ENCODE measurements at regions not wholly inside any gene's neighbourhood (a gene's known extent, or its start where the extent isn't known, plus 50 kb on each side); places are given as distances from the start of the nearest gene placed in this dataset.
A peak's percentile ranks its signal among the peaks of the same experiment; 100 is the strongest.
"Not testable (repeated sequence)": the region's sequence is repeated elsewhere in the genome, so short reads cannot be mapped to it uniquely, and the experiment has no call there.

- DNase-seq, result no peak
Observed at GRCh38 chr14:101252443-101253214, 308.7 kb upstream of the DIO3 start.

- DNase-seq, result no peak
Observed at GRCh38 chr14:101253948-101254347, 307.3 kb upstream of the DIO3 start.

DNA sequence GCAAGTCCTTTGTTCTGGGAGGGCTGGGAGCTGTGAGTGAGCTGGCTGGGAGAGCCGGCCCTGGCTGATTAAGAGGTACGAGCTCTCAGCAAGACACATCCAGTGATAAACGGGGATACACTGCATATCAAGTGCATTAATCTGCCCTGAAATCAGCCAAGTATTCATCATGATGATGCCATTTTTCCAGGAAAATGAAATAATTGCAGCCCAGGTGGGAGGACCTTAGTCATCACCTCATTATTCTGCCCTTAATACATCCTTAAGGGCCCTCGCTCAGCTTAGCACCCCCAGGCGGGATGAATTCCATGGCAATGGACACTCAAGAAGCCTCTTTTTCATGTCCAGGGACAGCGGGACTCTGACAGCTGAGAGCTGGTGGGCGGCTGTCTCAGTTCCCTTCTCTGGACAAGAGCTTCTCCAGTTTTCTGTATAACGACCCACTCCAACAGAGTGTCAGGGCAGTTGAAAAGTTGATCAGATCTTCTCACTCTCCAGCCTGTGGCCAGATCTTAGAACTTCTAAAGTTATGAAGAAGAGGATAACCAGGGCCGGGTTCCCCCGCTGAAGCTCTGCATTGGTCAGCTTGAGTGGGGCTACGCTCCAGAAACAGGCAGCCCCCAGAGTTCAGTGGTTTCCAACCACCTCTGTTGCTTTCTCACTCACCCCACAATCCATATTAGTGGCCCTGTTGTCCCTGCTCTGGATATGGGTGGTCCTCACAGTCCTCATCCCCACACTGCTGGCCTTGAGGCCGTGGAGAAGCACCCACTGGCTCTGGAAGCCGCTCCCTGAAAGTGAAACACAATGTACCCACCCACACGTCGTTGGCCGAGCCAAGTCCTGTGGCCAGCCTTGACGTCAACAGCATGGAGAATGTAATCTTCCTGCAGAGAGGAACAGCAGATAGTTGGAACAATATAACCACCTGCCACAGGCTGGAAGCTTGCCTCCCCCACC is 306.2 kb upstream of the DIO3 start:
- DNase-seq, result no peak

DNA sequence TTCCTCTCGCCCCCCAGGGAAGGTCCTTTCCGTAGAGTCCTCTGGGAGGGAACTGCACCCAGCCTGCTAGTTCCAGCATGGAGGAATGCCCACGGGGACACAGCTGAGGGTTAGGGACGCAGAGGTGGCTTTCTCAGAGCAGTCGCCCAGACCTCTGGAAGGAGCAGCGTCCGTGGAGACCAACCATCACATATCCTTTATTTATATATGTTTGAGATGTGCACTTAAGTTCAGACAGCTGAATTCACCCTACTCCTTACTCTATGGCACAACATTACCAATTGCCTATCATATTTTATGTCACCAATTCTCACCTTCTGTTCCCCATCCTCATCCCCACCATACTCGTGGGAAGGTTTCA is 305.6 kb upstream of the DIO3 start:
- DNase-seq, result no peak

- DNase-seq, result no peak
Observed at GRCh38 chr14:101256266-101256665, 305.0 kb upstream of the DIO3 start.

DNA sequence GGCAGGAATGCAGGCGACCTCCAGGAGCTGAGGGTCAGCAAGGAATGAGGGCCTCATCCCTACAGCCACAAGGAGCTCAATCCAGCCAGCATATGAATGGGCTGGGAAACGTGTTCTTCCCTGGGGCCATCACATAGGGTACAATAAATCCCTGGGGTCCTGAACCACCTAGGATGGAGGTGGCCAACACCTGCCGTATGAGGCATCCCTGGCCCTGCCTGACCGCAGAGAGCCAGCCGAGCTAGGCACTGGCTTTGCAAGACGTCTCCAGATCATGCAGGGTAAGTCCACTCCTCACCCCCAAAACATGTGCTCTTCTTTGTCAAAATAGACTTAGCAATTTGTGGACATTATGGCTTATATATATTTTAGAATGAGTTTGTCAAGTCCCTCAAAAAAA is 303.7 kb upstream of the DIO3 start:
- DNase-seq, result no peak

GRCh38 chr14:101259748-101260147 is 301.5 kb upstream of the DIO3 start:
- DNase-seq, result no peak

GRCh38 chr14:101266441-101266840 is 294.9 kb upstream of the DIO3 start:
- DNase-seq, result not testable (repeated sequence)

DNA sequence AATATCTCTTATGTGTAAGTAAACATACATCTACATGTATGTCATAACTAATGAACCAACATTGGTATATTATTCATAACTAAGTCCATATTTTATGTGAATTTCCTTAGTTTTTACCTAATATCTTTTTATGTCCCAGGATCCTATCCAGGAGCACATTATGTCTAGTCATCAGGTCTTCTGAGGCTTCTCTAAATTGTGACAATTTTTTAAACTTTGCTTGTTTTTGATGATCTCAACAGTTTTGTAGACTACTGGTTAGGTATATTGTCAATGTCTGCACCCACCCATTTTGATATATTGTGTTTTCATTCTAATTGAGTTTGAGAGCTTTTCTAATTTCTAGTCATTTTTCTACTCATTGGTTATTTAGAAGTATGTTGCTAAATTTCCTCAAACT is 288.2 kb upstream of the DIO3 start:
- DNase-seq, result no peak

- DNase-seq, result no peak
Observed at GRCh38 chr14:101276309-101277091, 284.8 kb upstream of the DIO3 start.

GRCh38 chr14:101282418-101282817 is 278.9 kb upstream of the DIO3 start:
- DNase-seq, result no peak

GRCh38 chr14:101284711-101285110 is 276.6 kb upstream of the DIO3 start:
- DNase-seq, result no peak

GRCh38 chr14:101286271-101287018 is 274.9 kb upstream of the DIO3 start:
- no peak for DNase-seq

GRCh38 chr14:101288436-101289229 is 272.7 kb upstream of the DIO3 start:
- peak; percentile 2 for DNase-seq

DNA sequence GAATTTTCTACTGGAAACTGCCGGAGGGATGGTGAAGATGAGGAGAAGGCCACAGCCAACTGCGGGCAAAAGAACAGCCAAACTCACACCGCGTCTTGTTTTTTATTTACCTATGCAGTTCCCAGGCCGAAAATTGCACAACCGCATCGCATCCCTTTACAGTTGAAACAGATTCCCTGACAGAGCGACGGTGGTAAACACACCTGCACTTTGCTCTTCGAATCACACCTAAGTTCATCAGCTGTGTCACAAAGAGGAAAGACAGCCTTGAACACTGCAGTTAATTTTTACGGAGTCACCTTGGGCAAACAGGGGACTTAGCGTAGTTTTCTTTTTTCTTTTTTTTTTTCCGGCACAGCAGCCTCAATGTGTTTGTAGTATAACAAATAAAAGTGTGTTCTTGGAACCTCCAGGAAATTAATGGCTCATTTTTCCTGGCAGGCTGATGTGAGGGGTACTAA is 272.0 kb upstream of the DIO3 start:
- no peak for DNase-seq

- DNase-seq, result no peak
Observed at GRCh38 chr14:101289911-101290310, 271.4 kb upstream of the DIO3 start.

- DNase-seq, result no peak
Observed at GRCh38 chr14:101290611-101291010, 270.7 kb upstream of the DIO3 start.

DNA sequence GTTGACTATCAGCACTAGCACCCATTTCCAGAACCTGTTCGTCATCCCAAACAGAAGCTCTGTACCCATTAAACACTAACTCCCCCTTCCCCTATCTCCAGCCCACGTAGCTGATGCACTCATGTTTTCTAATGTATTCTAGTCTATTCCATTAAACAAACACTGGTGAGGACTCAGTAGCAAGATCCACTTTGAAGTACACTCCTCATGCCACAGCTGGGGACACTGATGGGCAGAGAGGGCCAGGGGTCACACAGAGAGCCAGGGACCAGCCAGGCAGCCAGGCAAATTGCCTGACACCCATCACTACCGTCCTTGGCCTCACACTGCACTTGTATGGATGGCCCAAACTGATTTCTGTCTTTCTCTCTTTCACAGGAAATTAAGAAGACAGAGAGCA is 269.9 kb upstream of the DIO3 start:
- DNase-seq, result no peak

DNA sequence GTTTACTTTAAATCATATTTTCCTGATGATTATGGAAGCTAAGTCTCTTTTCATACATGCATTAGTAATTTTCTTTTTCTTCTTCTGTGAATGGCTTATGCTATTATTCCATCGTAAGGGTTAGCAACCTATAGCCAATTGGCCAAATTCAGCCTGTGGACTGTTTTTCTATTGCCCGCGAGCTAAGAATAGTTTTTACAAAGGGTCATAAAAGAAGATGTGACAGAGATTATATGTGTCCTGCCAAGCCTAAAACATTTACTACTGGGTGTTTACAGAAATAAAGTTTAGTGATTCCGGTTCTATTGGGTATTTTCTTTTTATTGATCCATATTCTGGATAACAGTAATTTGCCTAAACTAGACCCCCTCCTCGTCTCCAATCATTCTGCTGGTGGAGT is 268.8 kb upstream of the DIO3 start:
- no peak for DNase-seq

DNA sequence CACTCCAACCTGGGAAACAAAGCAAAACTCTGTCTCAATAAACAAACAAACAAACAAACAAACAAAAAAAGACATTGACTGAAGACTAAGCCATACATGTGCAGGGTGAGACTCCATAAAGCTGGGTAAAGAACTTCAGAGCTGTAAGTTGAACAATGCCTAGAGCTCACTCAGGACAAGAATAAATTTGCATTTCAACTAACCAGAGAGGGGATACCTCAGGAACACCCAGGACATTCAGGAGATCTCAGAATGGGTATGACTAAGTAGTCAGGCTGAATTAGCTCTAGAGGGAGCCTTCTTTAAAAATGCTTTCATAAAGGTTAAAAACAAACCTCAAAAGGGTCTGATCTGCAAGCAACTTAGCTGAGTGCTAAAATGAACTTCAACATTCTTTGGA is 267.7 kb upstream of the DIO3 start:
- no peak for DNase-seq

- DNase-seq, result no peak
Observed at GRCh38 chr14:101294136-101294535, 267.2 kb upstream of the DIO3 start.

DNA sequence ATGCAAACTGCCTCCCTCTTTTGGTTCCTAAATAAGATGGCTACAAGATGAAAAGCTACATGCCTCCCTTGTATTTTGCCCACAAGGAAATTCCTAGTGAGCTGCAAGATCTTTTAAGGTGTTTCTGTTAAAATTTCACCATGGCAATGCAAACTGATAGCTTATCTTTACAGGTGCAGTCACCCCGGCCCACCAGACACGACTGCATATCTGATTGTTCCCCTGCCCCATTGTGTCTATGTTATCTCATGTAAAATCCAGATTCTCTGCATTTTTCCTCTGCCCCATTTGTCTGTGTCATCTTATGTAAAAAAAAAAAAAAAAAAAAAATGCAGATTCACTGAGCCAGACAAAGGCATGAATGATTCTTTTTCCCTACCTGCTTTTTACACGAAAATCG is 261.5 kb upstream of the DIO3 start:
- DNase-seq, result not testable (repeated sequence)

Measured in fibroblast of upper back skin (primary cell).